BJ (cell line): ENCODE measurements at regions not wholly inside any gene's neighbourhood (a gene's known extent, or its start where the extent isn't known, plus 50 kb on each side); places are given as distances from the start of the nearest gene placed in this dataset.
A peak's percentile ranks its signal among the peaks of the same experiment; 100 is the strongest.
"Not testable (repeated sequence)": the region's sequence is repeated elsewhere in the genome, so short reads cannot be mapped to it uniquely, and the experiment has no call there.

Experiments
- CTCF ChIA-PET: fragments of 350-600 bp; formaldehyde crosslinking; extraction: SDS; loops from one replicate; lab custom pipeline; 2021; ENCODE audit warnings: antibody characterized with exemption, inconsistent platforms; lab: Yijun Ruan, JAX
- POLR2A ChIA-PET: fragments of 300-600 bp; sonication (Branson Sonifier 250); formaldehyde crosslinking; extraction: SDS; loops from one replicate; lab custom pipeline; 2021; ENCODE audit warnings: antibody characterized with exemption; lab: Charles Lee
- DNase-seq: peaks from one replicate; pipeline ENCODE4 v3.0.0-alpha.2; 2011; ENCODE audit warnings: low read depth
- H3K27me3 ChIP-seq: 2 replicates; pipeline ENCODE4 v1.6.0; 2011; ENCODE audit warnings: low read length; ENCODE audit not compliant: control insufficient read depth, insufficient read depth
- H3K36me3 ChIP-seq: 2 replicates; pipeline ENCODE4 v1.5.1; 2011; ENCODE audit warnings: low read length; ENCODE audit not compliant: control insufficient read depth, insufficient read depth
- H3K4me3 ChIP-seq: 2 replicates; pipeline ENCODE4 v1.5.1; 2011; ENCODE audit warnings: low read depth, mild to moderate bottlenecking, control low read depth, low read length
- TF ChIP-seq, protein P1 (sequence below): IDR thresholded peaks from 2 replicates; pipeline ENCODE4 v1.5.1; 2011; ENCODE audit warnings: low read depth, mild to moderate bottlenecking, control low read depth, inconsistent platforms, low read length, moderate library complexity; ENCODE audit not compliant: insufficient read depth

DNA sequence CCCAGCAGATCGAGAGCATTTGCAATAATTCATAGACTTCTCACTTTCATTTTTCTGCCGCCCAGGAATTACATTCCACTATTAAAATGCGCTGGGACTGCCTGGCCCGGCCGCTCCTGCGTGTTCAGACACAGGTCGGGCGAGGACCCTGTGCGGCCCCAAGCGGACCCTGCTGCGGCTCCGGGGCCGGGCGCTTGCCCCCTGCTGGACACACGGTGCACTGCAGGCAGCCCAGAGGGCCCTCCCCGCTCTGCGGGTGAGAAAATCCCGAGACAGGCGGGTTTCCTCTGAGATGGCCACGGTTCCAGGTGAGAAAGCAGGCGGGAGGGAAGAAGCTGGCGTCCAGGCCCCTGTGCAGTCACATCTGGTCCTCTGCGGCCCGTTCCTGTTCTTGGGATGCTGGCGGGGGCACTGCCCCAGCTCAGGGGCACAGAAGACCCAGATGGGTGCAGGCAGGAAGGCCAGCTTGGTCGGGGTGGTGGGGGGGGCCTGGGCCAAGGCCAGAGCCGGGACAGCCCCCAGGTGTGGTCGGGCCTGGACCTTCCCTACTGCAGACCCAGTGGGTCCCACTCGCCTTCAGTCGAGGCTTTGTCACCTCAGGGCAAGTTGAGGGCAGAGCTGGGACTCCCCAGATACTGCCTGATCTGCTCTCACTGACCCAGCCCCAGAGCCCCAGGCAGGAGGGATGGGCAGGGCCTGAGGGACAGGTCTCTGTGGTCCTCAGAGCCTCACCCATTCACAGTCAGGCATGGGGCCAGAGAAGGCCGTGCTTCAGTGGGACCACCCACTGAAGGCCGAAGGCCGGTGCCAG, 135.1 kb downstream of the FAM53A start:
- H3K36me3 ChIP-seq, H3K27me3 ChIP-seq, POLR2A ChIA-PET, DNase-seq, H3K4me3 ChIP-seq: not testable (repeated sequence)
- CTCF ChIA-PET: interaction anchor here (0.7 to 3.7 kb wide), 23 partner anchors 8 to 201 kb away, joined by 3 to 19 read pairs (median 6); no protein-coding TSS in a partner anchor
- TF ChIP-seq, protein P1, sequence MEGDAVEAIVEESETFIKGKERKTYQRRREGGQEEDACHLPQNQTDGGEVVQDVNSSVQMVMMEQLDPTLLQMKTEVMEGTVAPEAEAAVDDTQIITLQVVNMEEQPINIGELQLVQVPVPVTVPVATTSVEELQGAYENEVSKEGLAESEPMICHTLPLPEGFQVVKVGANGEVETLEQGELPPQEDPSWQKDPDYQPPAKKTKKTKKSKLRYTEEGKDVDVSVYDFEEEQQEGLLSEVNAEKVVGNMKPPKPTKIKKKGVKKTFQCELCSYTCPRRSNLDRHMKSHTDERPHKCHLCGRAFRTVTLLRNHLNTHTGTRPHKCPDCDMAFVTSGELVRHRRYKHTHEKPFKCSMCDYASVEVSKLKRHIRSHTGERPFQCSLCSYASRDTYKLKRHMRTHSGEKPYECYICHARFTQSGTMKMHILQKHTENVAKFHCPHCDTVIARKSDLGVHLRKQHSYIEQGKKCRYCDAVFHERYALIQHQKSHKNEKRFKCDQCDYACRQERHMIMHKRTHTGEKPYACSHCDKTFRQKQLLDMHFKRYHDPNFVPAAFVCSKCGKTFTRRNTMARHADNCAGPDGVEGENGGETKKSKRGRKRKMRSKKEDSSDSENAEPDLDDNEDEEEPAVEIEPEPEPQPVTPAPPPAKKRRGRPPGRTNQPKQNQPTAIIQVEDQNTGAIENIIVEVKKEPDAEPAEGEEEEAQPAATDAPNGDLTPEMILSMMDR: peak; percentile 91

DNA sequence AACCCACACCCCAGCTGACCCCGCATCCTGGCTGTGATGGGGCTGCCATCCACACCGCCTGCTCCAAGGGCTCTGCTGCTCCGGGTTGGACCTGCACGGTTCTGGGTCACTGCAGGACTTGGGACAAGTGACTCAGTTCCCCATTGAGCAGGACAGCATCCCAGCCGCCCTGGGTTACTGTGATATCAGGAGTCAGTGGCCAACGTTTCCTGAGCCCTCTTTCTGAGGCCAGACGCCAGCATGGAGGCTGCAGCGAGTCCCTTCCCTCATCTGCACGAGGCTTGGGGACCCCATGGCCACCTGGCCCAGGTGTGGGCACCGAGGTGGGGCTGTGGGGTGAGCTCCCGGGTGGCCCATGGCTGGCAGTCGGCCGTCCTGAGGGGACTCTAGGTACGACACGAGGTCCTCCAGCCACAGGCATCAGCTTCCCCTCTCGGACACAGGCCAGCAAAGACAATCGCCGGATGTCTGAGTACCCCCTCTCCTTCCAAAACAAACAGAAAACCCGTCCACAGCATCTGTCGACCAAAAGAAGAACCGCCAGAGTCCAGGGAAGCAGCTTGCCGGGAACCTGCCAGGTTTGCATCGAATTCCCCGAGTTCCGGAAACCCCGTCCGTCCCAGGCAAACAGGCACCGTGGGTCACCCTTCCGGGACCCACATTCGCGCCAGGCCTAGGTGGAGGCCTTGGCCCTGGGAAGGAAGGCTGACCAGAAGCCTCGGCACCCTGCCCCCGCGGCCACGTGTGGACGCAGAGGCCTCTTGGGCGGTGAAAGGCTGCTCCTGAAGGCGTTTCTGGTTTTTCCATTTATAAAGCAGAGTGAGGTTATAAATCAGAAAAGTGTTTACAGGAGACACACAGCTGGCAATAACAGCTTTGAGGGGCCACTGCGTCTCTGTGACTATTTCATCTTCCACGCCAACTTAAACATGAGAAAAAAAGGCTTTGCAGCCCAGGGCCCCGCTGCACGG, 136.0 kb downstream of the FAM53A start:
- POLR2A ChIA-PET: no interaction called here
- CTCF ChIA-PET: interaction anchor here (0.8 to 3.7 kb wide), 19 partner anchors 9 to 200 kb away, joined by 3 to 19 read pairs (median 6); no protein-coding TSS in a partner anchor
- Histone ChIP-seq H3K27me3 (no peaks in the 10 kb centered on the region), H3K4me3 (no peak overlapping the region), H3K36me3 (no peaks in the 10 kb centered on the region)
- TF ChIP-seq, protein P1: no peak
- DNase-seq: no peak

DNA sequence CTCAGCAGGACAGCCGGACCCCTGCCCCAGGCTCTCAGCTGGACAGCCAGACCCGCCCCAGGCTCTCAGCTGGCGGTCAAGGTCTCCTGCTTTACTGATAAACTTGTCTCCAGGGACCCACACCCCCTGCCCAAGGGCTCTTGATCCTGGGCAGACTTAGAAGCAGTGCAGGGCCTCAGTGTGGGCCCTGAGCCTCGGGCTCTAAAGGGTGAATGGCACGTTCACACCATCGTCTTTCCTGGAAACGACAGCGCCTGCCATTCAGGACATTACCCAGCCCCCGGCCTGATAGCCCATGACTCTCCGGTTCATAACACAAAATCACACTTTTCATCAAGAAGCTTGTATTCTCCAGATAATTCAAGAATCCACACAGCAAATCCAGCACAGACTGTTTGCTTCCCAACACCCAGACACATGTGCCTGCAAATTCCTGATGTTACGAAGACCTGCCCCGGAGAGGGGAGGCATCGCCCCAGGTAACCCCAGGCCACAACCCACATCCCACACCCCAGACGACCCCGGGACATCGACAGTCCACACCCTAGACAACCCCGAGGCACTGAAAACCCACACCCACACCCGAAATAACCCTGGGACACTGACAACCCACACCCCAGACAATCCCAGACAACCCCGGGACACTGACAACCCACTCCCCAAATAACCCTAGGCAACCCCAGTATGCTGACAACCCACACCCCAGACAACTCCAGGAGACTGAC, 136.8 kb downstream of the FAM53A start:
- CTCF ChIA-PET: interaction anchor here (0.7 to 3.7 kb wide), 10 partner anchors 9 to 180 kb away, joined by 3 to 19 read pairs (median 8); no protein-coding TSS in a partner anchor
- no peak overlapping the region for H3K4me3 ChIP-seq
- TF ChIP-seq, protein P1: no peak
- POLR2A ChIA-PET: no interaction called here
- no peaks in the 10 kb centered on the region for H3K27me3 ChIP-seq
- H3K36me3 ChIP-seq: no peaks in the 10 kb centered on the region
- DNase-seq: no peak

DNA sequence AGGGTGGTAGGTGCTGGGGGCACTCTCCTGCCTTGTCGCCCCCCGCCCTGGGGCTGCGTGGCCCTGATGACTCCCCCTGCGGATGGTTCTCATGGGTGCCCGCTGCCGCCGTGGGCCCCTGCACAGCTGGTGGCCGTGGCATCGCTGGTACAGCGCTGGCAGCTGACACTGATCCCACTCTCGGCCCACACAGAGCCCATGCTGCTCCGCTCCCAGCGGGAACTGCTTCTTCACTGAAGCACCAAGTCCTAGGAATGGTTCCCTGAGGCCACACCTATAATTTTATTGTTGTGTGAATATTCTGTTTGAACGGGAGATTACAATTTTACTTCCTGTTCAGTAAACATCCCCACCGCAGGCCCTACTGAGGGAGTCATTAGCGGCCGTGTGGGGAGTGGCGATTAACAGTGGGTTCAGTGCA, 138.6 kb upstream of the NKX1-1 start:
- H3K36me3 ChIP-seq: no peaks in the 10 kb centered on the region
- DNase-seq: no peak
- POLR2A ChIA-PET: no interaction called here
- H3K4me3 ChIP-seq: no peak overlapping the region
- H3K27me3 ChIP-seq: no peaks in the 10 kb centered on the region
- TF ChIP-seq, protein P1: no peak
- CTCF ChIA-PET: interaction anchor here (1.7 kb wide), 1 partner anchor 8 kb away, joined by 4 read pairs; no protein-coding TSS in a partner anchor

DNA sequence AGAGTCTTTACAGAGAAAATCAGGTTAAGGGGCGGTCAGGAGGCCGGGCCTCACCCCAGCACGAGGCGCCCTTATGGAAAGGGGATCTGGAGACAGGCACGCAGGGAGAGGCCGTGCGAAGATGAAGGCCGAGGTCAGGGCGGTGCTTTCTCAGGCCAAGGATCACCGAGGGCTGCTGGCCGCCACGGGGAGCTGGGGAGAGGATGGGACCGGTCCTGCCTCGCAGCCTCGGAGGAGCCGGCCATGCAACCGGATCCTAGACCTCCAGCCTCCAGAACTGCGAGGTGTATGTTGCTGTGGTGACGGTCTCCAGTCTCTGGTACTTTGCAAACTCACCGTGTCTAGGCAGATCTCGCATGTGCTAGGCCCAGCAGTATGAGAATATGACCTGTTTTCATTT, 138.2 kb upstream of the NKX1-1 start:
- H3K36me3 ChIP-seq, H3K27me3 ChIP-seq, DNase-seq, POLR2A ChIA-PET, H3K4me3 ChIP-seq: not testable (repeated sequence)
- CTCF ChIA-PET: interaction anchor here (1.0 to 1.7 kb wide), 2 partner anchors 9 to 192 kb away, joined by 3 to 4 read pairs; no protein-coding TSS in a partner anchor
